Non-pigmented ciliary epithelial cell (primary cell): ENCODE measurements at regions not wholly inside any gene's neighbourhood (a gene's known extent, or its start where the extent isn't known, plus 50 kb on each side); places are given as distances from the start of the nearest gene placed in this dataset.

ENCODE experiments used
- DNase-seq: peaks from one replicate; pipeline ENCODE4 v3.0.0-alpha.2; 2010; ENCODE audit warnings: low read depth

- DNase-seq = no peak
These were observed 362.8 kb downstream of the INHBA start for GRCh38 chr7:41339913-41340676.

DNA sequence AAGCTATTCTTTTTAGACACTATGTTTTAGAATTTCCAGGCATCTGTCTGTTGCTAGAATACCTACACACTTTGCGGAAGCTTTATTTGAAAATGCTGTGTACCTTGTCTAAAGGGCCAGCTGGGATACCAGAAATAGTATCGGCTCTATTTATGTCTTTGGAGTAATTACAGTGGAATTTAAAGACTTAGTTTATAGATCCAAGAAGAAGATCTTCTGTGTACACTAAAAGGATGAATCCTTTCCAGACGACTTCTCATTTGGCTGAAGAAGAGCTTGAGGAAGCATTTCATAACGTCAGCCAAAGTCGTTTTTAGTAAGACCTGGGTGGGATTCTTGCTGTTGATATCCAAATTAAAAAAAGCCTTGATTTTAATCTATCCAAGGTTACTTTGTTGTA is 365.9 kb downstream of the INHBA start:
- DNase-seq = no peak

GRCh38 chr7:41336455-41336952 is 366.4 kb downstream of the INHBA start:
- no peak for DNase-seq

DNA sequence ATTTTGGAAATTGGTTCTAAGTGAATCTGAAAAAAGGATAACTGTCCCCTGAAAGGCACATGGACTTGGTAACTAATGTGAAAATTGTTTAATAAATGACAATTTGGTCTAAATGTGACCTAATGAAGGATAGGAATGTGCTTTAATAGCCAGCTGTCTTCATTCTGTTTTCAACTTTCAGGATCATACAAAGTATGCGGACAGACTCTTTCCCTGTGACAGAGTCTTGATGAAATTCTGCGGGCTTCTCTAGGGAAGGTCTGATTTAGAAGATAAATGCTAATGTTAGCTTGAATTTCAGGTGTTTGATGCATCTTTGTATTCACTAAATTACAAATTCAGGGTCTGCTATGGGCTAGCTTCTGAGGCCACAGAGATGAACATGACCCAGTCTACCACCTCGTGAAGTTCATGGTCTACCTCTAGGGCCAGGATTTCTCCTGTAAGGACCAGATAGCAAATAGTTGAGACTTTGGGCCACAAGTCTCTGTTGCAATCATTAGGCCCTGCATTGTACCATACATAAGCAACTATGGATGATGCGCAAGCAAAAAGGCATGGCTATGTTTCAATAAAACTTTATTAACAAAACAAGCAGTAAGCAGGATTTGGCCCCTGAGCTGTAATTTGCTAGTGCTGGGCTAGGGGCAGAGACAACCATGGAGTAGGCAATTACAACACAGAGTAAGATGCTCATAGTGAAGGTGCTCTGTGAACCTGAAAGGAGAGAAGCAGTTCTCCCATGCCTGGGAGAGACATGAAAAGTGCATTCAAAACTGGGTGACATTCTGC is 368.6 kb downstream of the INHBA start:
- no peak for DNase-seq

DNA sequence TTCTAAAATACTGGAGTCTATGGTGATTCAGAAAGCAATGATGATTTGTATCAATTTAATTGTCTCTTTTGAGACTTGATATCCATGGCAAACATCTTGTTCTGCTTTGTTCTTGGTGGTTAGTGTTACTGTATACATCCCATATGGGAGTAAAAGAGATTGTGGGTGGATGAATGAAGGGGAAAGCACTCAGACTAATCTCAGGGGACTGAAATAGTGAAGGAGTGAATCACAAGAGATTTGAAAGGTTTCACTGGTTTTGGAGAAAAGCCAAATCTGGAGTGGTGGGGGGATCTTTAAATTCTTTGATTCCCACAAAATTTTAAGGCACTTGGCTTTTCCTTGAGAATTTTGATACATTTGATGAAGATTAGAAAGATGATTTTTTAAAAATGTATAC is 369.4 kb downstream of the INHBA start:
- peak; percentile 84 for DNase-seq

DNA sequence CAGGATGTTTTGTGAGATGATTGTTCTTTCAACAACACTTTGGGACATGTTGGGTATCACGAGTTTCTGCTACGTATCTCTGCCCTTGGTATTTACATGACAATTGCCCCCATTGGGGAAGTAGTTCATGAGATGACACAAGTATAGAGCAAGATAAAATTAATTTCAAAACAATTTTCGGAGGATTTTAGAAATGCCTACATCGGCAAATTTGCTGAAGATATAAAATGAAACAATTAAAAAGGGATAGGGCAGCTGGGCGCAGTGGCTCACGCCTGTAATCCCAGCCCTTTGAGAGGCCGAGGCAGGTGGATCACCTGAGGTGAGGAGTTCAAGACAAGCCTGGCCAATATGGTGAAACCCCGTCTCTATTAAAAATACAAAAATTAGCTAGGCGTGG is 371.7 kb downstream of the INHBA start:
- DNase-seq = no peak

DNA sequence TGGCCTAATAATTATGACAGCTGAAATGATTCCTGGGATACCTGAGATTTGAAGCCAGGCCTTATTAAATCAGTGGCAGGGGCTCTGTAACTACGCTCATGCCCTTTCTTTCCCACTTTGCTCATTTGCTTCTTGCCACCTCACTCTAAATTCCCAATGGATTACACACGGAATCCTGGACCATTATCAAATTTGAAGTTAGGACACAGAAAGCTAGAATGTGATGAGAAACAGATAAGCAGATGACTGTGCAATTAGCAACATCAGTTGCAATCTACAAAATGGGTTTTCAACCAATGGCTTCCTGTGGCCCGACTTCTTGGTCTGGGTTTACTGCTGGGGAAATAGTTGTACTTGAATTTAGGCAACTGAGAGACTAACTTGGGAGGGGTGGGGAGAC is 374.3 kb downstream of the INHBA start:
- no peak for DNase-seq

DNA sequence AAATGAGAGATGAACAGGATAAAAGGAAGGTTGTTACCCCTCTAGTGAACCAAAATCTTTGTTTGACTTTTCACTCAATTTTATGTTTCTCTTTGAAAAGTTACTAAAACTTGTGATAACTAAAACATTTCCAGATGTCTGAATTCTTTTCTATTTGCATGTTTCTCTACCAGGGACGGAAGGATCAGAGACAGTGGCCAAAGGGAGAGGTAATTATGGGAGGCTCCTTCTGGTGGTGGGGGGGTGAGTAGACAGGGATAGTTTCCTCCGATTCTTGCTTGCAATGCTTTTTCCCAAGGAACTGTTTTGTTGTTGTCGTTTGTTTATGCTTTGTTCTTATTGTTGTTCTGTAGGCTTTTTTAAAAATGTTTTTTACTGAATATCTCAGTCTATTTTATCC is 374.8 kb downstream of the INHBA start:
- no peak for DNase-seq

DNA sequence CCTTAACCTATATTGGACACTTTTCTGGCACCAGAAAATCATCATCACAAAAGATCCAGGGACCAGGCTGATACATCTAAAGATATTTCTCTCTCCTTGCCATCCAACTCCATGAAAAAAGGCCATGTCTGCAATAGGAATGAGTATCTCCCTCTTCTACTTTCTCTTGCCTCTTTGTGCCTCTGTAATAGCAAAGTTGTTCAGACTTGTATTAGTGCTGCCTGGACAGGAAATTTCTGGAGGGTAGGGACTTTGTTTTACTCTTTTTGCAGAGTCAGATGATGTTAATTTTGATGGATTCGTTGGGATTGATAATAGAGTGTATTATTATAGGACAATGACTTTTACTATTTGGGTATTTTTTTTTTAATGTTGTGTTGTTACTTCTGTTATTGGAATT is 376.3 kb downstream of the INHBA start:
- no peak for DNase-seq

DNA sequence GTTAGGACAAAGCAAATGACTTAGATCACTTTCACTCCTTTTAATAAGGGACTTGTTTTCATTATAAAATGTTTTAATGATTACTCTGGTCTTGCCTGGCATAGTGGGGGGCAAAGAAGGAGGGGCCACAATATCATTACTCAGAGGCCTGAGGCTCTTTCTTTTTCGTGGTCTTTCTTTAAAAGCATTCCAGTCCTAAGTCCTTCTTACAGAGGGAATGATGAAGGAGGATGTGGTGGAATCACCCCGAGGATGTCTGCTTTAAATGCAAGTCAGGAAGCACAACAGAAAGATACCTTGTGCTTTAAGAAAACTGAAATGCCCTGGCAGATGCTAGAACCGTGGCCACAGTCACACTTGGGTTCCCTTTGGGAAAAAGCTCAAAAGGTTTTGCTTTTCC is 379.1 kb downstream of the INHBA start:
- DNase-seq = no peak

- no peak for DNase-seq
These were observed 383.3 kb downstream of the INHBA start for GRCh38 chr7:41319581-41319980.

- DNase-seq = no peak
These were observed 386.5 kb downstream of the INHBA start for GRCh38 chr7:41316410-41316809.

GRCh38 chr7:41315764-41316163 is 387.1 kb downstream of the INHBA start:
- no peak for DNase-seq

- no peak for DNase-seq
These were observed 389.7 kb downstream of the INHBA start for GRCh38 chr7:41313171-41313570.

- DNase-seq = no peak
These were observed 390.7 kb downstream of the INHBA start for GRCh38 chr7:41312235-41312634.

DNA sequence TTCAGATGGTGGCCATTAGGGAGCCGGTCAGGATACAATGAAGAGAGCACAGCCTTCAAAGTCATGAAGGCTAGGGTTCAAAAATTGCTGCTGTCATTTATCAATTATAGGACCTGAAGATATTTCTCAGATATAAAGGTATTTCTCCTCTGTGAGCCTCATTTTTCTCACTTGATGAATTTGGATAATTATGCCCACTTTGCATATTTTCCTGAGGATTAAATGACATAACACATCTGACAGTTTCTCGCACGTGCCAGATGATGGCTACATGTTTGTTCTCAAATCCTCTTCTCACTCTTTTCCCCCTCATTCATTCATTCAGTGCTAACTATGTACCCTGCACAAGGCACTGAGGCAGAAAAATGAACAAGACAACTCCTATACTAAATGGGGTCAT is 391.6 kb downstream of the INHBA start:
- DNase-seq = no peak

DNA sequence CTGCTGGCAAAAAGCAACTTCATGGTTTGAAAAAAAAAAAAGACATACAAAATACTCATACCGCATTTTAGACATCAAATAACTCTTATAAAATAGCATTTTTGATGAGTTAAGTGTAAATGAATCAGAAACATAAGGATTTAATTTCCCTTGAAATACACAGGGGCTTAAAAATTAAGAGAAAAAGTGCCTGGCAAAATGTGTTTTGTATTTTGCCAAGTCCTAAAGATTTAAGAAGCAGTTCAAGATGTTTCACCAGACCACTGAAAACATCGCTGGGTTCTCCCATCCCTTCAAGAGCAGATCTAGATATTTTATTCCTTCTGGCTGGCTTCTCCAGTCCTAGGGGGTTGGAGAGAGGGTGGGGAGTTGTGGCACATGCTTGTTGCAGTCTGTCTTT is 396.4 kb downstream of the INHBA start:
- no peak for DNase-seq

DNA sequence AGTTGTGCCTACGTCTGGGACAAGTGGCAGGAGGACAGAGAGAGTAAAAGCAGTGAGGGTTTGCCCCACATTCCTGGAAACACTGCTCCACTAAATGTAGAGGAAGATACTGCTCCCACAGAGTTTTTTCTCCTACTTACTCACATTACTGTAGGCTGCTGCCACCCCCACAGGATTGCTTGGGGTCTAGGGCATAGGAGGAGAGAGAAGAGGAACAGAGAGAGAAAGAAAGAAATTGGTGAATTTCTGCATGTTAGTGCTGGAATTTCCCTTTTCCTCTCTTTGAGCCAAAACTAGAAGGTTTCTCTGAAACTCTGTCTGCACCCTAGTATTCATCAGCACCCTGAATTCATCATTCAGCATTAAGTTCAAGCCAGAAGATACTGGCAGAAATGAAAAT is 397.9 kb downstream of the INHBA start:
- no peak for DNase-seq

- no peak for DNase-seq
These were observed 399.2 kb downstream of the INHBA start for GRCh38 chr7:41303709-41304108.

GRCh38 chr7:41298409-41298808 is 404.5 kb downstream of the INHBA start:
- no peak for DNase-seq

DNA sequence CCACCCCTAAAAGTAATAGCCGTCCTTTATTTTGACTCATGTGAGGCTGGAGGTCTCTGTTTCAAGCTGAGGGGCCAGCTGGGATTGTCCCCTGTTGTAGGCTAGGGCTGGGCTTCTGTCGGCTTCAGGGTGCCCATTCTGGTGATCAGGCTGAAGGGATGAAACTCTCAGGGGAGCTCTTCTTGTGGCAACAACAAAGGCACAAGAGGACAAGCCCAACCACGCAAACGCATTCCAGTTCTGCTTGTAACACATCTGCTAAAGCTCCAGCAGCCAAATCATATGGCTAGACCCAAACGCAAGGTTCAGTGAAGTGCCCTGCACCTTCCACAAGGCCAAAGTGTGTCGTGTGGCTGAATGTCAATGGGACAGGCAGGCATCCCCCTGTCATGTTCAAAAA is 405.7 kb downstream of the INHBA start:
- DNase-seq = no peak

DNA sequence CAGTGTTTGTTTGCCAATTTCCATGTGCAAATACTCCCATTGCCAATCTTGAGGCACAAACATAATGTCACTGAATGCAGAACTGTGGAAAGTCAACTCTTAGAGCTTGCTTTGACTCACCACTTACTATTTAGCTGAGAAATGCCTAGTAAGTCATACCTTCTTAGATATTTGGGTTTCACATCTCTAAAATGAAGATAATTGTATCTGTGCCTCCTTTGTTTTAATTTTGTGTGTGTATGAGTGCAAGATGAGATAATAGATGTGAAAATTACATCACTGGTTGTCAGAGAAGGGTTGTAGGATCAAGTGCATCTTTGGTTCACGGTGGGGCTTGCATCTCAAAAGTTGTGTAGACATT is 407.5 kb downstream of the INHBA start:
- no peak for DNase-seq
